NCI-H82 treated with DMSO at 0.1 percent for 48 hours (cell line): ENCODE measurements at regions not wholly inside any gene's neighbourhood (a gene's known extent, or its start where the extent isn't known, plus 50 kb on each side); places are given as distances from the start of the nearest gene placed in this dataset.
"Not testable (repeated sequence)": the region's sequence is repeated elsewhere in the genome, so short reads cannot be mapped to it uniquely, and the experiment has no call there.

ENCODE experiments used
- DNase-seq: peaks from one replicate; lab custom pipeline; 2025; ENCODE audit not compliant: unreplicated experiment; lab: John Stamatoyannopoulos, UW

GRCh38 chr10:3954007-3954406 lies 169.0 kb upstream of the KLF6 start:
- DNase-seq = not testable (repeated sequence)

DNA sequence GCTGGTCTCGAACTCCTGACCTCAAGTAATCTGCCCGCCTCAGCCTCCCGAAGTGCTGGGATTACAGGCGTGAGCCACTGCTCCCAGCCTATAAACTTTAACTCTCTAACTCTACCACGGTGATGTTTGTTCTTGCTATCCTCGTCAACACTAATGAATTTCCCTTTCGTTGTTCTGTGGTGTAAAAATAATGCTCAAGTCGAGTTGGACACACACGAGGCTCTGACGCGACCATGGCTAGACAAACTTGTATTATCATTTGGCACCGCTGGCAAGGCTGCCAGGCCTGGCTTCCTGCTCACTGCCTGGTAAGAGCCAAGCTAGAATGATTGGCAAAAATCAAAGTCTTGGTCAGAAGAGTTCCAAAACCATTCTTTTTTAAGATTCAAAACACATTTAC lies 167.0 kb upstream of the KLF6 start:
- no peak for DNase-seq

GRCh38 chr10:3950676-3951275 lies 165.8 kb upstream of the KLF6 start:
- DNase-seq = no peak

DNA sequence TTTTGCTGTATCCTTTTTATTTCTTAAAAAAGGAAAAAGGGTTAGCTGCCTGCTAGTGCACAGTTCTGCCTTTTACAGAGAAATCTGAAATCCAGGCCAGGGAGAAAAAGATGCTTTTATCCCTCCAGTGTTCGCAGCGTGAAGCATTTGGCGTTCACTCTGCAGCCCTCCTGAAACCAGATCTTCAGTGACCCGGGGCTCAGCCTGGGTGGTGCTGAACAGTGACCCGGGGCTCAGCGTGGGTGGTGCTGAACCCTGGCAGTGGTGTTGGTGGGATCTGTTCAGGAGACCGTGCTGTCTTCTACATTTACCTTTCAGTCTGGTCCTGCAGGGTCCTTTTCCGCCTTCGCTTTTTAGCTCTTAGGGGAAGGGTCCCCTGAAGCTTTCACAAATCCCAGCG lies 164.7 kb upstream of the KLF6 start:
- no peak for DNase-seq

- no peak for DNase-seq
These were observed 163.8 kb upstream of the KLF6 start for GRCh38 chr10:3948843-3949242.

- DNase-seq = no peak
These were observed 161.5 kb upstream of the KLF6 start for GRCh38 chr10:3946234-3947229.

DNA sequence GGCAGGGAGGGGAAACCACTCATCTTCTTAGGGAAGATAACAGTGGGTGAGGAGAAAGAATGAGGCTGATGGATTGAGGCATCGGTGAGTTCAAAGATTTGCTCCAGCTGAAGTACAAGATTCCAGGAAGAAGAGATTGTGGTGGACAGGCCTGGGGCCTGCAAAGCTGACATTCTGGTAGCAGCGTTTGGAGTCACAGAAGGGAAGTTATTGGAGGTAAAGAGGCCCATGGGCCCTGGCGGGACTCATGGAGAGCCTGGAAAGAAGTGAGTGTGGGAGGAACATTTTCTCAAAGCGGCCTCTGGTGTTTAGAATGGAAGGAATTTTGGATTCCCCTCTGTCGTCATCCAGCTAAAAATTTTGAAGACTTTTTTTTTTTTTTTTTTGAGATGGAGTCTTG lies 160.0 kb upstream of the KLF6 start:
- DNase-seq = no peak

DNA sequence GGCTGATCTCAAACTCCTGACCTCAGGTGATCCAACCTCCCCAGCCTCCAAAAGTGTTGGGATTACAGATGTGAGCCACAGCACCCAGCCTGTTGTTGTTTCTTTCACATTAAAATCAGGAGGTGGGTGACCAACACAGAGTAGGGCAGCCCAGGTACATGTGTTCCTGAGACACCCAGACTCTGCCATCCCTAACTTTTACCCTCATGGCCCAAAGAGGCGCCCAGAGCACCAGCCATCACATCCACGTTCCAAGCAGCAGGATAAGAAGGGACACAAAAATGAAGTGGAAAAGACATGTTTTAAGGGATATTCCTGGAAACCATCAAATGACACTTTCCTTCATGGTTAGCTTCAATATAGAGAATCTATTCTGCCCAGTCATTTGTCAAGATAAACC lies 159.6 kb upstream of the KLF6 start:
- no peak for DNase-seq

- DNase-seq = no peak
These were observed 158.8 kb upstream of the KLF6 start for GRCh38 chr10:3943695-3944257.

- no peak for DNase-seq
These were observed 158.0 kb upstream of the KLF6 start for GRCh38 chr10:3942937-3943489.

DNA sequence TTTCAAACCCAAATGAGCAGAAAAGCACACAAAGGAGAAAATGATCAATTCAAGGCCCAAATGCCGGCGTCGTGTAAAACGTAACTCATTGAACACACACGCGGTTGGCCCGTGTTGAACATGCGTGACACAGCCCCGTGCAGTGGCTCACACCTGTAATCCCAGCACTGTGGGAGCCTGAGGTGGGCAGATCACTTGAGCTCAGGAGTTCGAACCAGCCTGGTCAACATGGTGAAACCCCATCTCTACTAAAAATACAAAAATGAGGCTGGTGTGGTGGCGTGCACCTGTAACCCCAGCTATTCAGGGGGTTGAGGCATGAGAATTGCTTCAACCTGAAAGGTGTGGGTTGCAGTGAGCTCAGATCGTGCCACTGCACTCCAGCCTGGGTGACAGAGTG lies 156.7 kb upstream of the KLF6 start:
- no peak for DNase-seq

DNA sequence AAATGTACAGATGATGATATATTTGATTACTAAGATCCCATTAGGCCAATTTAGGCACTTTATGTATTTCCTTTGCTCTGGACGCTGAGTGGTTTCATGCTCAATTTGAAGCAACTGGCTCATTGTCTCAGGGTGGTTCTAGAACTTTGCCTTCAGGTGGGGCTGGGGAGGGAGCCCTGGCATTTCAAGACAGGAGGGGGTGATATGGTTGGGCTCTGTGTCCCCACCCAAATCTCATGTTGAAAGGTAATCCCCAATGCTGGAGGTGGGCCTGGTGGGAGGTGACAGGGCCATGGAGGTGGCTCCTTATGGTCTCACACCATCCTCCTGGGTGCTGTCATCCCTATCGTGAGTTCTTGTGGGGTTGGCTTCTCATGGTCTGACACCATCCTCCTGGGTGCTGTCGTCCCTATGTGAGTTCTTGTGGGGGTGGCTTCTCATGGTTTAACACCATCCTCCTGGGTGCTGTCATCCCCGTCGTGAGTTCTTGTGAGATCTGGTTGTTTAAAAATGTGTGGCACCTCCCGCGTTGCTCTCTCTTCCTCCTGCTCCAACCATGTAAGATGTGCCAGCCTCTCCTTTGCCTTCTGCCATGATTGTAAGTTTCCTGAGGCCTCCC lies 151.5 kb upstream of the KLF6 start:
- DNase-seq = no peak

DNA sequence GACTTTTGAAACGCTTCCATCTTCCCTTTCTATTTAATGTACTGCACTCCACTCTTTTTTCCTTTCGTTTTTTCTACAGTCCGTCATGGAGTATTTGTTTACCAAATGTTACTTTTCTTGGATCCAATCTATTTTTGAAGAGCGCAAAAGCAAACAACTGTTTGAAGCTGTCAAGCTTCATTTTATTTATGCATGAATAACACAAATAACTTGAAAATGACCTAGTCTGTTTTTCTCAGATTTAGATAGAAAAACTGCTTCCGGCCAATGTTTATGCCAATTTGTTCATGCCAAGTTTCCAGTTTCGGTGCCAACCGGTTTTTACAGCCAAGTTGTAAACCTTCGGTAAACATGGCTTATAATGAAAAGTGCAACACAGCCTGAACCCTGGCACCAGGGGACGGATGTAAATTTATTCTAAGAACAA lies 150.9 kb upstream of the KLF6 start:
- DNase-seq = no peak

GRCh38 chr10:3935141-3935540 lies 150.1 kb upstream of the KLF6 start:
- no peak for DNase-seq

DNA sequence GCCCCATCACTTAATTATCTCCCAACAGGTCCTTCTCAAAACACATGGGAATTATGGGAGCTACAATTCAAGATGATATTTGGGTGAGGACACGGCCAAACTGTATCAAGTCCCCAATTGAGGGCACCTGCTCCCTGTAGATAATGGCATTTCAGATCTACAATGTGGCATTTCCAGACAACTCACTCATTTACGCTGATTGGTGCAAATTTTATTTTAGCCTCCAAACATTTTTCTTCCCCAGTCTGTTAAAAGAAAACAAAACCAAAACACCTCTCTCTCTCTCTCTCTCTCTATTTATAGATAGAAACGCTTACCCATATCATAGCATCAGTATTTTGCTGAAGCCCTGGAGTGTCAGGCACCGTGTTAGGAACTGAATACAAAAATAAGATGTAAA lies 148.7 kb upstream of the KLF6 start:
- DNase-seq = no peak

- DNase-seq = no peak
These were observed 147.8 kb upstream of the KLF6 start for GRCh38 chr10:3932597-3933375.

- DNase-seq = no peak
These were observed 146.9 kb upstream of the KLF6 start for GRCh38 chr10:3931901-3932300.

DNA sequence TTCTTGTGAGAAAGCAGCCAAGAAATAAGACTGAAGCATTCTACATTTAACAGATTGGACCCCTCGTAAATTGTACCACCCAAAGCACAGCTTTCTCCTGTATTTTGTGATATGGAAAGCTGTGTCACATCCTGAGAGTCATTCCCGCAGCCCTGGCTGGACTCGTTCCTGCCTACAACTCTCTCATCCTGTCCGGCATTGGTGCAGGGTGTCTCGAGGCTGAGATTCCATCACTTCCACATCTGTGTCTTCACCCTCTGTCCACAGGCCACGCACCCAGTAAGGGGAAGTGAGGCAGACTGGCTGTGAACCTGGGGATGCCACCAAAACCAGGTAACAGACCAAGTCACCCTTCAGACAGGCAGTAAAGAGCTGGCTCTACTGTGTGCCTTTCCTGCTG lies 146.2 kb upstream of the KLF6 start:
- no peak for DNase-seq

DNA sequence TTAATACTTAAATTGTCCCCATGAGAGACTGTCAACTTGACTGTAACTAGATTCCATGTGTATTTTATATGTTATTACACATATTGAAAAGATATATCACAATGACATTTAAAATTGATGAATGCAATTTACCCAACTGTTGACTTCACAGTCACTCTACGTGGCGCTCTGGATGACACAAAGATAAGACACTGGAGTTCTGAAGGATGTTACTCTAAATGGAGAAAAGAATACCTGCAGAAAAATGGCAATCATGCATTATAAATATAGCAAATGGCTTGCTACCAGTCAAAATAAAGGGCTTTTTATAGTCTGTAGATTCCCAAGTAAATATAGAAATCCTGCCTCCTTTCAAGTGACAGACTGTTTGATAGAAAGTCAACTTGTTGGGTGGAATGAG lies 143.6 kb upstream of the KLF6 start:
- DNase-seq = no peak

- DNase-seq = no peak
These were observed 143.1 kb upstream of the KLF6 start for GRCh38 chr10:3928078-3928477.
